ENCODE measurements at regions not wholly inside any gene's neighbourhood (a gene's known extent, or its start where the extent isn't known, plus 50 kb on each side); places are given as distances from the start of the nearest gene placed in this dataset.

DNA sequence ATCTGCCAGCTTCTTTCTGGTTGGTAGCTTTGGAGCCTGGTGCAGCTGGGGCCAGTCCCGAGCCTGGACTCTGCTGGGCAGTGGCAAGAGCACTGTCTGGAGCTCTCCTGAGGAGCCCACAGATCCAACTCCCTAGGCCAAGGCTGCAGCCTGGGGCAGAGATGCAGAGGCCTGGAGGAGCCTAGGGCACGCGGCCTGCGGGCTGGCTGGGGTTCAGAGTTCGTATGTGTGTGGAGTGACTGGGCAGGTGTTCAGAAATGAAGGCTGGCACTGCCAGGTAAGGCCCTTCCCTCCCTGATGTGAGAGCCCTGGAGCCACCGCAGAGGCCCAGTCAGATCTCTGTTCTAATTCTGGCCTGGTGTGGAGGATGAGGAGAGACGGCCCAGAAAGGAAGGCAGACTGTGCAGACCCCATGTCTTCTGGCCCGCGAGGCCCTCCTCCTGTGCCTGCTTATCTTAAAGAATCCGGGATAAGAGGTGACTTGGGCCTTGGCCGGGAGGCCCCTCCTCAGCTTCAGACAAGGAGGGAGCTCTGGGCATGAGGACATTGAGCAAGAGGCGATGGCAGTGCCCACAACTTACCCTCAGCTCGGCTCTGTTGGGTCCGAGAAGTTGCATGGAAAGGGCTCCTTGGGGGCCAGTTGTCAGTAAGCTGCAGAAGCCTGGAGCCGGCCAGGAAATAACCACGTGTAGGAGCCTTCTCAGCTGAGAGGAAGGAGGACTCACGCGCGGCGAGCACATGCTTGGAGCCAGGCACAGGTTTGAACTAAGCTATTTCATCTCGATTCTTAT is 62.2 kb upstream of the B3GAT1 start:
- DNase-seq: no peak
- ATAC-seq: no peak
- intact Hi-C loops (cut with DNase I, micrococcal nuclease): no loop called here

DNA sequence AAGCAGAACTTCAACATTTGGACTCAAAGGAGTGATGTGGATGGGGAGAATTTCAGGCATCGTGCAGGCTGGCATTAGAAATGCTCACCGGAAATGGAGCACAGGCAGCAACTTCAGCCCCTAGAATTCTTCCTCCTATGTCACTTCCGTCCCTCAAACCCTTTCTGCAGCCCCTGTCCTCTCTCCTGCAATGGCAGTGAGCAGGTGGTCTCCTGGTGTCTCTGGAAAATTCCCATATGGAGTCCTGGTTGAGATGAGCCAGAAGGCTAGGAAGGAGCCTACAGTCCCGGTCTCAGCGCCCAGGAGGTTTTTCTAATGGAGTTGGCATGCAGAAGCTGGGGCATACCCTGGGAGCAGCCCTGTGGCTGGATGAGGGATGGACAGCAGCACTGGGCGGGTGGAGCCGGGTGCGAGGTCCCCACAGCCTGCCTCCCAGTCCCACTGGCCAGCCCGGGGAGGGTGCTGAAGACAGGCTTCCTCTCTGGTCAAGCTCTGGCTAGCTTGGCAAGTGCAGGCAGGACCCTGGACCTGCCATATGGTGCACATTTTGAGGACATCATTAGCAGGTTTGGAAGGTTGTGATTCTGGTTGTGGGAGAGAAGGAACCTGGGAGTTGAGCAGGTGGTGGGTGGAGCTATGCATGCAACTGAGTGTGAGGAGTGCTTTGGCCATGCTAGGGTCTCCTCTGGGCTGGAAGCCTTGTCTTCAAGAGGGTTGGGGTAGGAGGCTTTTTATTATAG is 59.8 kb upstream of the B3GAT1 start:
- intact Hi-C loops (cut with DNase I, micrococcal nuclease): no loop called here
- ATAC-seq (no peak), DNase-seq (no peak)

DNA sequence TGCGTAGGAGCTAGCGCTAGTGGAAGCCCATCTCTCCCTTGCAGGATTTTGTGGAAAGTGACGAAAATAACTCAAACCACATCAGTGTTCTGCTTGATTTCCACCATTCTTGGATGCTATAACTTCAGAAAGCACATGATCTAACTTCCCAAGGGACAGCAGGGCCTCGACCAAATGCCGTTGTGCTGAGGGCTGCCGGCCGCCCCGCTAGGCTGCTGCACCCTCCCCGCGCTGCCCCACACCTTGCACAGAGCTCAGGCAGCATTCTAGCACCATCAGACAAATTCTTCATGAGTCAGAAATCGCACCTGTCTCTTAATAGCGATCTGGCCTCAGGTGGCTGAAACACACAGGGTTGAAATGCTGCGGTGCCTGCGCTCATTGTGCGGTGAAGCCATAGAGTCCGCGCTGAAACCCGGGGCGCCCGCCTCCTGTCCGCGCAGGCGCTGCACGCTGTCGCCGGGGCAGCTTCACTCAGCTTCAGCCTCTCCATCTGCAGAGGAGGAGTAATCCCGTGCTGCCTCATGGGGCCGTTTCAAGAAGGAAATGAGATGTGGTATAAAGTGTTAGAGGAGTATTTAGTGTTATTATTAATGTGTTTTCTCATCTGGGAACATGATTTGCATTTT is 59.2 kb upstream of the B3GAT1 start:
- DNase-seq (no peak), ATAC-seq (no peak)
- intact Hi-C loops (cut with DNase I, micrococcal nuclease): no loop called here

DNA sequence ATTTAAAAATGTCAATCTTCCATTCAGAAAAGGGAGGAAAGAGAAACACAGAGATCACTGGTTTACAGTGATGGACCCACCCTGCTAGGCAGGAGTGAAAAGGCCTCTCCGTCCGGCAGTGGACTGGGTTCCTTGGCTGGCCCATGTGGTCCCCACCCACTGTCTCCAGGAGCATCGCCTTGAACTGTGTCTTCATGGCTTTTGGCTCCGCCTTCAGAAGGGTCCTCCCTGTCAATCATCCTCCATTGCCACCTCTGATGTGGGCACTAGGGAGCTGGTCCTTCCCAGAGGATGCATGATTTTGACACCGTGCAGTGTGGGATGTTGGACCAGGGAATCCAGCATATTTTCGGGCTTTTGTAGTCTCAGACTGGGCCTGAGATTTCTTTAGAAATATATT is 58.2 kb upstream of the B3GAT1 start:
- intact Hi-C loops (cut with DNase I, micrococcal nuclease): no loop called here
- ATAC-seq (no peak), DNase-seq (no peak)

GRCh38 chr11:134469627-134470026 is 57.6 kb upstream of the B3GAT1 start:
- ATAC-seq (no peak), DNase-seq (no peak)
- intact Hi-C loops (cut with DNase I, micrococcal nuclease): no loop called here

DNA sequence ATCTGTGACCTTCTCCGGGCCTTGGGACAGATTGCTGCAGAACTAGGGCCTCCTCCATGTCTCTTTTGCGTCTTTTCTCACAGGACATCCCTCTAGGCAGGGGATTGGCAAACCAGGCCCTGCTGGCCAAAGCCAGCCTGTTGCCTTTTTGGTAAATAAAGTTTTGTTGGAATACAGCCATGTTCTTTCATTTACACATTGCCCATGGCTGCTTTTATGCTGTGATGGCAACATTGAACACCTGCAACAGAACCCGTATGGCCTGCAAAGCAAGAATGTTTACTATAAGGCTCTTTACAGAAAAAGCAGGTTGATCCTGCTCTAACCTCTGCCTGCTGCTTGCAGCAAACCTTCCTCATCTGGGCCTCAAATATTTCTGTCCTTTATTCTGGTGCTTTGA is 56.8 kb upstream of the B3GAT1 start:
- DNase-seq (no peak), ATAC-seq (peak; percentile 1)
- intact Hi-C loops (cut with DNase I, micrococcal nuclease): no loop called here

DNA sequence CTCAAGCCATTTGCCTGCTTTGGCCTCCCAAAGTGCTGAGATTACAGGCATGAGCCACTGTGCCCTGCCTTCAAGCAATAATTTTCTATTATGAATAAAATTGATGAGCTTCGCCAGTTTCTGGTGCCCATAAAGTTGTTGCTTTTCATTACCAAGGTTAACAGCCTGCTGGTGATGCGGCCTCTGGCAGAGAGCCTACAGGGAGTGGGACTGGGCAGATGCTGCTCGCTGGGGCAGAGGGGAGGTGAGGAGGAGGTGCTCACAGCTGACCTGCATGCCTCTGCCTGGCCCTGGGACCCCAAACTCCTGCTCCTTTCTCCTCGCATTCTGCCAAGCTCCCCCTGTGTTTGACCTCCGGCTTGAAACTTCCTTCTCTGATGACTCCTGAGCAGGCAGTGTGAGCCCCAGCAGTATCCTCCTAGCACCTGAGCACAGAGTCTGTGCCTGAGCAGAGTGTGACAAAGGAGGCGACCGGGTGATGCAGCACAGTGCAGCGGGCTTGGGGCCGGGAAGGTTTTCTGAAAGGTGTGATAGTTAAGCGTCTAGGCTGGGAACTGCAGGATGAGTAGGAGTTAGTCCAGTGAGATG is 56.1 kb upstream of the B3GAT1 start:
- intact Hi-C loops (cut with DNase I, micrococcal nuclease): no loop called here
- ATAC-seq (peak; percentile 65), DNase-seq (peak; percentile 67 to 77)

GRCh38 chr11:134466610-134467567 is 54.8 kb upstream of the B3GAT1 start:
- intact Hi-C loops (cut with DNase I, micrococcal nuclease): no loop called here
- peak; percentile 40 to 49 for DNase-seq
- ATAC-seq: peak; percentile 78

DNA sequence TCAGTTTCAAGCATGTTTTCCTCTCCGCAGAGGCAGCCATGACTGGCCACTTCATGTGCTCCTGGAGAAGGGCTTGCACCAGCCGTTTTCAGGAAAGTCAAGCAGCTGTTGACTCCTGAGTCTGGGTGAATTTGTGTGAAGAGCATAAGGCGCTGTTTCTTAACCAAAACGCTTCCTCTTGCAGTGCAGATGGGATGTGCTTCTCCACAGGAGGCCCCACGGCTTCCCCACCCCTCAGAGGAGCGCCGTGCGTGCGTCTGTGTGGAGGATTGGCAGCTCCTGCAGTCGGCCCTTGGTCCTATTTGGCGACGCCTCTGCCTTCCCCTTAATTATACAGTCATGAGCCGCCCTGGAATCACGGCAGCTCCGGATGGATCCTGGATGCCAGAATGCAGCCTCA is 54.1 kb upstream of the B3GAT1 start:
- peak; percentile 75 to 77 for DNase-seq
- peak; percentile 79 for ATAC-seq
- intact Hi-C loops (cut with DNase I, micrococcal nuclease): no loop called here

DNA sequence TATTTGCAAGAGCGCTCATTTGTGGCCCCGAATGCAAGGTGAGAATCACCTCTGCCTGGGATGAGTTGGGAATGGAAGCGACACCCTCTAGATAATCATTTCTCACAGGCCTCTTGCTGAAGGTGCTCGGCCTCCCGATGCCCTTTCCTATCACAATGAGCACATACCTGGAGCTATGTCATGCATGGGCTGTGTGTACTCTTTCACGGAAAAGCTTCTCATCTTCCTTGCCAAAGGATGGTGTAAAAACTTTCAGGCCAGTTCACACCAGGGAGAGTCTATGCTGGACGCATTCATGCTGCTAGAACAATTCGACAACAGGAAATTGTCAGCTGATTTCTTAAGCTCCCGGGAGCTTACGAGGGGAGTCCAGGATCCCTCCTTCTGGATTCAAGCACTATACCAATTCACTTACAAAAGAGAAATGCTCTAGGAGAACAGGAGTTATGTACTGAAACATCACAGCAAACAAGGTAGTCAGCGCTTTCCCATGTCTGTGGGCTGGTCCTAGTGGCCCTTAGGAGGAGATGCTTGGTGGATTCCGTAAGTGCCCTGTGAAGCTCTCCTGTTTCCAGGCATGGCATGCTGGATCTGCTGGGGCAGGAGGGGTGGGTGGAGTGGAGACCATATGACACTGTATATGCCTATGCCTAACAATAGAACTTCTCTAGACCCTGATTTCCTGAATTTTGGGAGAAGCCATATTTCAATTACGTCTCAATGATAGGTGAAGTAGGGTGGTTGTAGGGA is 53.1 kb upstream of the B3GAT1 start:
- DNase-seq: no peak
- intact Hi-C loops (cut with DNase I, micrococcal nuclease): no loop called here
- ATAC-seq: no peak

DNA sequence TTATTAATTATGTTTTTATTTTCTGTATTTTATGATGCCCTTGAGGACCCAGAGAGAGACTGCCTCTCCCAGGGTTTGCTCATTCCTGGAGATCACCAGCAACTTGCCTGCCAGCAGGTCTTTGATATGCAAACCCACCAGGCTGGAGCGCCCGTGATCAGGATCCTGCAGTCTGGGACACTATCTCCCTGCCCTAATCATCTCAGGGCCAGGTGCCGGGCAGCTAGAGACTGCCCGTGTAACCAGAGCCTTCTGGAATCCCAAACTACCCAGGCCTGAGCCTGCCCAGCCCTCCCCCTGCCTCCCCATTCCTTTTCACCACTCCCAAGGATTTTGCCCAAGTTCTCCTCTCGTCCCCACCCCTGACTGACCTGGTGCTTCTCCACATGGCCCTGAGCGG is 52.2 kb upstream of the B3GAT1 start:
- no peak for DNase-seq
- ATAC-seq: no peak
- intact Hi-C loops (cut with DNase I, micrococcal nuclease): no loop called here

DNA sequence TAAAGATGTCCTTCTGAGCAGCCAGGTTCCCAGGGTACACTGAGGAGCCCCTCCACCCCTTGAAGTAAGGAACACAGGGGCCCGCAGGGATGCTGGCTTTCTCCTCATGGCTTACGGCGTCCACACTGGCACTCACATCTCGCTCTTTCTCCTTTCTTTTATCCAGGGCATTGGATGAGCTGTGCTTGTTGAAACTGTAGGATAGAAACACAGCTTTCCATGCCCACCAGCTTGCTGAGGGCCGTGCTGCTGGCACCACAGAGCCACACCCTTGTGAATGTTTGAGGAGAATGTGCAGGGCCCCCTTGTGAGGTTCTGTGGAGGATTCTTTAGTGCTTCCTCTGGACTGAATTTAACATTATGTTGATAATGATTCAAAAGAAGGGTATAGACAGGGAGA is 51.7 kb upstream of the B3GAT1 start:
- intact Hi-C loops (cut with DNase I, micrococcal nuclease): no loop called here
- no peak for DNase-seq
- ATAC-seq: no peak
